Suprapubic skin (tissue), 4 donors: ENCODE measurements at regions not wholly inside any gene's neighbourhood (a gene's known extent, or its start where the extent isn't known, plus 50 kb on each side); places are given as distances from the start of the nearest gene placed in this dataset.

Experiments used
- DNase-seq, 2 donors: peaks; one replicate each; pipeline ENCODE4 v3.0.0-alpha.2; 2019; ENCODE audit warnings: low spot score in 2 of 2
- H3K27ac ChIP-seq: fragments of 200-600 bp; sonication (generic); one replicate; pipeline ENCODE4 v1.5.1; 2019
- H3K27me3 ChIP-seq: fragments of 200-600 bp; sonication (generic); one replicate; pipeline ENCODE4 v1.5.1; 2019
- H3K36me3 ChIP-seq: fragments of 200-600 bp; sonication (generic); one replicate; pipeline ENCODE4 v1.5.1; 2019
- H3K4me1 ChIP-seq: fragments of 200-600 bp; sonication (generic); one replicate; pipeline ENCODE4 v1.5.1; 2019
- H3K4me3 ChIP-seq: fragments of 200-600 bp; sonication (generic); one replicate; pipeline ENCODE4 v1.5.1; 2019; ENCODE audit warnings: mild to moderate bottlenecking
- H3K9me3 ChIP-seq: fragments of 200-600 bp; sonication (generic); one replicate; pipeline ENCODE4 v1.5.1; 2019
- CTCF ChIP-seq, 2 donors: fragments of 200-600 bp in 1 of 2; fragments of 450-650 bp in 1 of 2; sonication (generic) in 1 of 2; IDR thresholded peaks; one replicate each; pipeline ENCODE4 v1.5.1; 2016 to 2019; ENCODE audit warnings: antibody characterized with exemption in 2 of 2, mild to moderate bottlenecking in 1 of 2, moderate library complexity in 1 of 2
- EP300 ChIP-seq: sonication (generic); formaldehyde crosslinking; IDR thresholded peaks from one replicate; pipeline ENCODE4 v1.6.1; 2017; ENCODE audit warnings: antibody characterized with exemption
- POLR2A ChIP-seq, 2 donors: fragments of 450-650 bp; IDR thresholded peaks; one replicate each; pipeline ENCODE4 v1.6.1; 2017; ENCODE audit warnings: antibody characterized with exemption in 2 of 2, mild to moderate bottlenecking in 2 of 2, moderate library complexity in 2 of 2
- POLR2AphosphoS5 ChIP-seq, 3 donors: sonication (generic); formaldehyde crosslinking; IDR thresholded peaks; one replicate each; pipeline ENCODE4 v1.6.1; 2017; ENCODE audit warnings: antibody characterized with exemption in 3 of 3
- WGBS: methylation state at CpG from one replicate; pipeline ENCODE4 v1.1.5; 2018; 5-methylcytosine and 5-hydroxymethylcytosine counted together

GRCh38 chr1:5318143-5318816 lies 663.9 kb downstream of the AJAP1 start:
- 82% methylated on average over 15 of the region's 15 CpGs for WGBS
- no peaks in the 10 kb centered on the region for H3K36me3 ChIP-seq
- H3K4me1 ChIP-seq, result no peaks in the 10 kb centered on the region
- no peak overlapping the region for H3K27ac ChIP-seq
- H3K4me3 ChIP-seq, result no peak overlapping the region
- TF ChIP-seq EP300 (no peak), POLR2AphosphoS5 (IDR thresholded peaks at IDR 0.05) (no peak), POLR2A (IDR thresholded peaks at IDR 0.05) (no peak), CTCF (IDR thresholded peaks at IDR 0.05) (no peak)
- H3K9me3 ChIP-seq, result no peaks in the 10 kb centered on the region
- no peak for DNase-seq
- peaks cover 28% of the 10 kb centered on the region for H3K27me3 ChIP-seq

GRCh38 chr1:5317391-5317790 lies 663.0 kb downstream of the AJAP1 start:
- no peaks in the 10 kb centered on the region for H3K4me1 ChIP-seq
- H3K36me3 ChIP-seq, result no peaks in the 10 kb centered on the region
- no peaks in the 10 kb centered on the region for H3K9me3 ChIP-seq
- WGBS, result 80% methylated on average over 4 of the region's 4 CpGs
- H3K27ac ChIP-seq, result no peak overlapping the region
- H3K27me3 ChIP-seq, result peaks cover 35% of the 10 kb centered on the region
- no peak for DNase-seq
- no peak for TF ChIP-seq POLR2A (IDR thresholded peaks at IDR 0.05)
- no peak for TF ChIP-seq POLR2AphosphoS5 (IDR thresholded peaks at IDR 0.05)
- TF ChIP-seq CTCF (IDR thresholded peaks at IDR 0.05), result no peak
- no peak overlapping the region for H3K4me3 ChIP-seq

- TF ChIP-seq CTCF (IDR thresholded peaks at IDR 0.05) (no peak), POLR2AphosphoS5 (IDR thresholded peaks at IDR 0.05) (no peak)
- H3K4me3 ChIP-seq, result no peak overlapping the region
- 57% methylated on average over 9 of the region's 11 CpGs for WGBS
- H3K27ac ChIP-seq, result no peak overlapping the region
- no peaks in the 10 kb centered on the region for H3K9me3 ChIP-seq
- H3K4me1 ChIP-seq, result no peaks in the 10 kb centered on the region
- no peak for DNase-seq
- no peaks in the 10 kb centered on the region for H3K36me3 ChIP-seq
- peaks cover 36% of the 10 kb centered on the region for H3K27me3 ChIP-seq
Observed at GRCh38 chr1:5312862-5313261, 658.5 kb downstream of the AJAP1 start.

- WGBS, result 80% methylated on average over 7 of the region's 7 CpGs
- TF ChIP-seq EP300, result no peak
- no peak for TF ChIP-seq POLR2A (IDR thresholded peaks at IDR 0.05)
- no peak for TF ChIP-seq POLR2AphosphoS5 (IDR thresholded peaks at IDR 0.05)
- TF ChIP-seq CTCF (IDR thresholded peaks at IDR 0.05), result no peak
- Histone ChIP-seq H3K9me3 (no peaks in the 10 kb centered on the region), H3K4me3 (no peak overlapping the region), H3K36me3 (no peaks in the 10 kb centered on the region), H3K27ac (no peak overlapping the region), H3K27me3 (peaks cover 32% of the 10 kb centered on the region), H3K4me1 (no peaks in the 10 kb centered on the region)
- DNase-seq, result no peak
Observed at GRCh38 chr1:5312293-5312674, 657.9 kb downstream of the AJAP1 start.

- 74% methylated on average over 11 of the region's 11 CpGs for WGBS
- peaks cover 27% of the 10 kb centered on the region for H3K27me3 ChIP-seq
- no peak overlapping the region for H3K27ac ChIP-seq
Observed at GRCh38 chr1:5311634-5312292, 657.4 kb downstream of the AJAP1 start.

More at GRCh38 chr1:5311634-5312292, 657.4 kb downstream of the AJAP1 start:
- Histone ChIP-seq H3K36me3 (no peaks in the 10 kb centered on the region), H3K4me1 (no peaks in the 10 kb centered on the region), H3K4me3 (no peak overlapping the region), H3K9me3 (no peaks in the 10 kb centered on the region)
- DNase-seq, result no peak
- TF ChIP-seq POLR2A (IDR thresholded peaks at IDR 0.05), result no peak
- TF ChIP-seq CTCF (IDR thresholded peaks at IDR 0.05), result no peak
- TF ChIP-seq EP300, result no peak
- no peak for TF ChIP-seq POLR2AphosphoS5 (IDR thresholded peaks at IDR 0.05)
